ENCODE measurements at regions not wholly inside any gene's neighbourhood (a gene's known extent, or its start where the extent isn't known, plus 50 kb on each side); places are given as distances from the start of the nearest gene placed in this dataset.
A peak's percentile ranks its signal among the peaks of the same experiment; 100 is the strongest.

DNA sequence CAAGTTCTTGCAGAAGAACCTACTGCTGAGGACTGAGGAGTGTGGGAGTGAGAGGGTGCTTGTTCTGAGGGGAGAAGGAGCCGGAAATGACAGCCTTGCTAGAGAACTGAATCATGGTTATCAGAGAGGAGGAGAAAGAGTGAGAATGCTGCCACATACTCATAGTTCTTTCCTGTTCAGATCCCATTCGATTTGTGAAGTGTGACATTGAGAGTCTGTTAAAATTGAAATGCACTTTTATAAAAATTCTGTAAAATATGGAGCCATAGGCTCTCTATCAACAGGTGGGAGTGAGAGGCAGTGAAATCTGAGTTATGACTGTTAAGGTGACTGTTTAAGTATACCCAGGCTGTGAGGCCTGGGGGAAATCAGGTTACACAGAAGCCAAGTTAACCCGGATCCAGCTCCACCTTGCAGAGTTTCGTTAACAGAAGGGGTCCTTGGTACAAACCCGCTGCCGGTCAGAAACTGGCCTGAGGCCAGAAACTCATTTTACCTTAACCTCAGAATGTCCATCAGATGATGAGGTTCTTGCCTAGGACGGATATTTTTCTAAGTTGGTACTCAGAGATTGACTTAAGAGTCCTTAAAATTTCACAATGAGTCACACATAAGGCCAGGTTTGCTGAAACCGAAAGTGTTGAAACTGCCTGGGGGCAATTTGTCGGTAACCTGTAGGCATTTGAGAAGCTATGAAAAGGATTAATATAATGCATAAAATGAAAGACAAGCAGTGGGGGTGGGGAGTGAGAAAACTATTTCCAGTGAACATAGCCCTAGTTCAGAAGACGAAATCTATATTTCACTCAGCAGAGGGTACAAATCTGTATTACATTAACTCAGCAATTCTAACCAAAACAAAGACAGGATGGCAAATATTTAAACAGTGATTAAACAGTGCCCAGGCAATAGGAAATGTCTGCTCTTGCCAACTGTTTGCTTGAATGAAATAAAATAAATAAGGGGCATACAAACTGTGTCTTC, 350.5 kb downstream of the KCNRG start:
- Histone ChIP-seq H3K27me3 (replicated peaks; ENCODE audit: insufficient read depth) (no peaks in the 10 kb centered on the region), H3K4me3 (no peak overlapping the region), H3K27ac (peak overlapping the region in 1 of 2 donors; percentile 54), H3K9me3 (no peaks in the 10 kb centered on the region), H3K36me3 (no peaks in the 10 kb centered on the region), H3K4me1 (replicated peaks) (no peaks in the 10 kb centered on the region)
- intact Hi-C loops (cut with DNase I): no loop called here
- peak; percentile 30 for DNase-seq (ENCODE audit: low spot score)
- 52% methylated on average over 10 of the region's 10 CpGs for WGBS
- no peak for TF ChIP-seq POLR2A (IDR thresholded peaks at IDR 0.05)
- peak; percentile 58 for TF ChIP-seq POLR2AphosphoS5 (IDR thresholded peaks at IDR 0.05)

DNA sequence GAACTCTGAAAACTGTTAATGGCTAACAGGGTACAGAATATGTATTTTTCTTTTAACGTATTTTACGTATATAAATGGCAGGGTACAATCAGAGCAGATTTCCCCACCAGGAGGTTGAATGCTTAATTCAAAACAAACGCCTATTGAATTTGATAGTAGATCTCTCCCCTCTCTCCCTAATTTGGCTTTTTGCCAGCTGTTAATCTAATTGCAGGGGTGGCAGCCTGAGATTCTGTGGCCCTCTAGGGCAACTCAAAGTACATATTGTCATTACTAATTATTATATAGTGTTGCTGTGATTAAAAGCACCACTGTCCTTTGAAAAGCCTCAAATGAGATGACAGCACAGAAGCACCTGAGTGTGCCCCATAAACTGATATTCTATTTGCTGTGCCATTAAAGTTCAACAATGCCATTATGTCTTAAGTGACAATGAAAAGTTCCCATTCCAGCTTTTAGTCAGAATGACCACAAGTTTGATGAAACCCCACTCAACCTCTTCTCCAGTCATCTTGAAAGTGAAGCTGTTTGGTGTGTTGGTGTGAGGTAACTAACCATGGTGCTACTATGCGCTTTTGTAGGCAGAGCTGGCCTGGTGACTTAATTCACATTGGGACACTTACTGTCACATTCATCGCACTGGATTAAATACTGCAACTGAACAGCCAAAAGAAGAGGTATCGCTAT, 351.4 kb downstream of the KCNRG start:
- Histone ChIP-seq H3K27ac (peak overlapping the region in 1 of 2 donors; percentile 54), H3K27me3 (replicated peaks; ENCODE audit: insufficient read depth) (no peaks in the 10 kb centered on the region), H3K36me3 (no peaks in the 10 kb centered on the region), H3K4me3 (no peak overlapping the region), H3K9me3 (no peaks in the 10 kb centered on the region), H3K4me1 (replicated peaks) (no peaks in the 10 kb centered on the region)
- 77% methylated on average over 6 of the region's 6 CpGs for WGBS
- intact Hi-C loops (cut with DNase I): no loop called here
- TF ChIP-seq, protein P1, sequence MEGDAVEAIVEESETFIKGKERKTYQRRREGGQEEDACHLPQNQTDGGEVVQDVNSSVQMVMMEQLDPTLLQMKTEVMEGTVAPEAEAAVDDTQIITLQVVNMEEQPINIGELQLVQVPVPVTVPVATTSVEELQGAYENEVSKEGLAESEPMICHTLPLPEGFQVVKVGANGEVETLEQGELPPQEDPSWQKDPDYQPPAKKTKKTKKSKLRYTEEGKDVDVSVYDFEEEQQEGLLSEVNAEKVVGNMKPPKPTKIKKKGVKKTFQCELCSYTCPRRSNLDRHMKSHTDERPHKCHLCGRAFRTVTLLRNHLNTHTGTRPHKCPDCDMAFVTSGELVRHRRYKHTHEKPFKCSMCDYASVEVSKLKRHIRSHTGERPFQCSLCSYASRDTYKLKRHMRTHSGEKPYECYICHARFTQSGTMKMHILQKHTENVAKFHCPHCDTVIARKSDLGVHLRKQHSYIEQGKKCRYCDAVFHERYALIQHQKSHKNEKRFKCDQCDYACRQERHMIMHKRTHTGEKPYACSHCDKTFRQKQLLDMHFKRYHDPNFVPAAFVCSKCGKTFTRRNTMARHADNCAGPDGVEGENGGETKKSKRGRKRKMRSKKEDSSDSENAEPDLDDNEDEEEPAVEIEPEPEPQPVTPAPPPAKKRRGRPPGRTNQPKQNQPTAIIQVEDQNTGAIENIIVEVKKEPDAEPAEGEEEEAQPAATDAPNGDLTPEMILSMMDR (IDR thresholded peaks at IDR 0.05): no peak
- TF ChIP-seq POLR2AphosphoS5 (IDR thresholded peaks at IDR 0.05): peak; percentile 45
- DNase-seq (ENCODE audit: low spot score): no peak

DNA sequence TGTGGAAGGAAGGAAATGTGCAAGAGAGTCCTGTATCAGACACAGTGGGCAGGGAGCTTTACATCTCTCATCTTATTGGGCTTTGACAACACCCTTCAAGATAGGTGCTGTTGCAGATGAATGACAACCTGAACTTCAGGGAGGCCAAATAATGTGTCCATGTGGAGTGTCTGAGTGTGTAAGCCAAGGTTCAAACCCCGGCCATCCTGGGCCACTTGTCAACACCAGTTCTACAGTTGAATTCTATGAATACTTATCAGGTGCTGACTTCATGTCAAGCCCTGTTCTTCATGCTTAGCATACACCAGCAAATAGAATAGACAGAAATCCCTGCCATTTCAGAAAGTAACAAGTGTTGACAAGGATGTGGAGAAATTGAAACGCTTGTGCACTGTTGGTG, 354.4 kb downstream of the KCNRG start:
- no peaks in the 10 kb centered on the region for H3K9me3 ChIP-seq
- no peaks in the 10 kb centered on the region for H3K4me1 ChIP-seq (replicated peaks)
- no peak for DNase-seq (ENCODE audit: low spot score)
- no peak for TF ChIP-seq POLR2A (IDR thresholded peaks at IDR 0.05)
- TF ChIP-seq, protein P1 (IDR thresholded peaks at IDR 0.05): no peak
- no peak for TF ChIP-seq POLR2AphosphoS5 (IDR thresholded peaks at IDR 0.05)
- H3K36me3 ChIP-seq: no peaks in the 10 kb centered on the region
- no peak overlapping the region for H3K27ac ChIP-seq
- intact Hi-C loops (cut with DNase I): no loop called here
- no peaks in the 10 kb centered on the region for H3K27me3 ChIP-seq (replicated peaks; ENCODE audit: insufficient read depth)
- H3K4me3 ChIP-seq: no peak overlapping the region
- 98% methylated on average over 2 of the region's 2 CpGs for WGBS

DNA sequence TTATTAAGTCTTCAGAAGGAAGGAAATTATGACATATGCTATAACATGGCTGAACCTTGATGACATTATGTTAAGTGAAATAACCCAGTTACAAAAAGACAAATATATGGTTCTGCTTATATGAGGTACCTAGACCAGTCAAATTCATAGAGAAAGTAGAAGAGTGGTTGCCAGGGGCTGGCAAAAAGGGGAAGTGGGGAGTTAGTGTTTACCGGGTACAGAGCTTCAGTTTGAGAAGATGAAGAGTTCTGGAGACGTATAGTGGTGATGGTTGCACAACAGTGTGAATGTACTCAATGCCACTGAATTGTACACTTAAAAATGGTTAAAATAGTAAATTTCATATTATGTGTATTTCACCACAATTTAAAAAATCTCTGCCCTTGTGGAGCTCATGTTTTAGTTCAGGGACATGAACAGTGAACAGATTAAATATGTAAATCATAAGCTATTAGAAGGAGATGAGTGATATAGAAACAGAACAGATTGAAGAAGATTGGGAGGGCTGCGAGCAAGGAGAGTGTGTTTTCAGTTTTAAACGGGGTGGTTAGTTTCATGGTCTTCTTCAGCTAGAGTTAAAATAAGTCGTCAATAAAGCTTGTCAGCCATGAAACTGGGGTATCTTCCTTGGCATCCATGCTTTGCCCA, 355.2 kb downstream of the KCNRG start:
- TF ChIP-seq POLR2AphosphoS5 (IDR thresholded peaks at IDR 0.05) (no peak), POLR2A (IDR thresholded peaks at IDR 0.05) (no peak)
- TF ChIP-seq, protein P1 (IDR thresholded peaks at IDR 0.05): no peak
- H3K4me3 ChIP-seq: no peak overlapping the region
- H3K4me1 ChIP-seq (replicated peaks): no peaks in the 10 kb centered on the region
- DNase-seq (ENCODE audit: low spot score): no peak
- intact Hi-C loops (cut with DNase I): no loop called here
- H3K36me3 ChIP-seq: no peaks in the 10 kb centered on the region
- no peaks in the 10 kb centered on the region for H3K27me3 ChIP-seq (replicated peaks; ENCODE audit: insufficient read depth)
- no peak overlapping the region for H3K27ac ChIP-seq
- WGBS: 82% methylated on average over 5 of the region's 5 CpGs
- no peaks in the 10 kb centered on the region for H3K9me3 ChIP-seq

DNA sequence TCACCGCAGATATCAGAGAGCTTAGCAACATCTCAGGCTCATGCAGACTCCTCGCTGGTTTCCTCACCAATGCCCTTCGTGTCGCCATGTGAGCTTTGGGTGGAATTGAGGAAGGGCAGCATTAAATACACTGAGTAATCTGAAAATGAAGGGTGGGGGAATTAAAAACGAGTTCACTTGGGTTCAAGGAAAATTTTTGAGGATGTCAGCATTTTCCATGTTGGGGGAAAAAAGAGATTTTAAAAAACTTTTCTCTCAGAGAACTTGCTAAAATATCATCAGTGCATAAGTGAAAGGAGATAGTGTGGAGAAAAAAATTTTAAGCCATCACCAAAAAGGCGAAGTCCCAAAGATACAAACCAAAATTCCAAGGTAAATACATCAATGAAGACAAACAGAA, 359.3 kb downstream of the KCNRG start:
- Histone ChIP-seq H3K27ac (no peak overlapping the region), H3K4me1 (replicated peaks) (no peaks in the 10 kb centered on the region), H3K4me3 (no peak overlapping the region), H3K27me3 (replicated peaks; ENCODE audit: insufficient read depth) (no peaks in the 10 kb centered on the region), H3K36me3 (no peaks in the 10 kb centered on the region), H3K9me3 (no peaks in the 10 kb centered on the region)
- DNase-seq (ENCODE audit: low spot score): no peak
- 95% methylated on average over 6 of the region's 6 CpGs for WGBS
- intact Hi-C loops (cut with DNase I): no loop called here
- TF ChIP-seq, protein P1 (IDR thresholded peaks at IDR 0.05): no peak
- TF ChIP-seq POLR2AphosphoS5 (IDR thresholded peaks at IDR 0.05) (no peak), POLR2A (IDR thresholded peaks at IDR 0.05) (no peak)

Measured in prostate gland (tissue), 2 donors.